ENCODE measurements at regions not wholly inside any gene's neighbourhood (a gene's known extent, or its start where the extent isn't known, plus 50 kb on each side); places are given as distances from the start of the nearest gene placed in this dataset.

DNA sequence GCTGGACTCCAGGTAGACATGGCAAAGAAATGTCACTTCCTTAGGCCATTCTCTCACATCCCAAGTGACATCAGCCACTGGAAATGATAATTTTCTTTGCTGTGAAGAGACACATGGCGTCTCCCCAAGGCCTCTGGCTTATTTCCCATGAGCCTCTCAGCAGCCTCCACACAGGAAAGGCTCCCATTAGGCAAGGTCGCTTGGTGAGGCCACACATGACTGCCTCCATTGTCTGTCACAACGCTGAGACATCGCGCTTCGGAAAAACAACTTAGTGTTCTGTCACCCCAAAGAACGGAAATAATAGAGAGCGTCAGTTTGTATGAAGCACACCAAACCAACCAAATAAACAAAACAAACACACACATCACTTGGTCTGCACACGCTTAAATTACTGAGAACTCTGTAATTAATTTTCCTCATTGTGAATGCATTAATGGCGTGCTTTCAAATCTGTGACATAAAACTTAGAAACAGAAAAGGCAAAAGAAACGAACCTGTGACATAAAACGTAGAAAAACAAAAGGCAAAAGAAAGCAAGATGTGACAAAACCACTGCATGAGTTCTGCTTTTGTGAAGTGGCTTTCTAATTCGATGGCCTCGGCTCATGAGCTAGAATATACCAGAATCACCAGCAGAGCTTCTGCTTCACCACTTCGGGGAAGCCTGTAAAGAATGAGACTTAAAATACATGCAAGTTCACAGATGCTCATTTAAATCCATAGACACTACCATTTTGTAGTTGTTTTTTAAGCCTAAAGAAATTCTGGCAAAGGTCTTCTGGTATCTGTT is 404.2 kb upstream of the SGCG start:
- no peak overlapping the region for H3K4me3 ChIP-seq (ENCODE audit: low read depth, low read length)
- CTCF ChIA-PET, result no interaction called here
- DNase-seq (ENCODE audit: low read depth, low spot score), result no peak
- POLR2A ChIA-PET, result no interaction called here
- TF ChIP-seq, protein P1, sequence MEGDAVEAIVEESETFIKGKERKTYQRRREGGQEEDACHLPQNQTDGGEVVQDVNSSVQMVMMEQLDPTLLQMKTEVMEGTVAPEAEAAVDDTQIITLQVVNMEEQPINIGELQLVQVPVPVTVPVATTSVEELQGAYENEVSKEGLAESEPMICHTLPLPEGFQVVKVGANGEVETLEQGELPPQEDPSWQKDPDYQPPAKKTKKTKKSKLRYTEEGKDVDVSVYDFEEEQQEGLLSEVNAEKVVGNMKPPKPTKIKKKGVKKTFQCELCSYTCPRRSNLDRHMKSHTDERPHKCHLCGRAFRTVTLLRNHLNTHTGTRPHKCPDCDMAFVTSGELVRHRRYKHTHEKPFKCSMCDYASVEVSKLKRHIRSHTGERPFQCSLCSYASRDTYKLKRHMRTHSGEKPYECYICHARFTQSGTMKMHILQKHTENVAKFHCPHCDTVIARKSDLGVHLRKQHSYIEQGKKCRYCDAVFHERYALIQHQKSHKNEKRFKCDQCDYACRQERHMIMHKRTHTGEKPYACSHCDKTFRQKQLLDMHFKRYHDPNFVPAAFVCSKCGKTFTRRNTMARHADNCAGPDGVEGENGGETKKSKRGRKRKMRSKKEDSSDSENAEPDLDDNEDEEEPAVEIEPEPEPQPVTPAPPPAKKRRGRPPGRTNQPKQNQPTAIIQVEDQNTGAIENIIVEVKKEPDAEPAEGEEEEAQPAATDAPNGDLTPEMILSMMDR (IDR thresholded peaks at IDR 0.05; ENCODE audit: insufficient read depth, low read length, missing control alignments), result no peak

DNA sequence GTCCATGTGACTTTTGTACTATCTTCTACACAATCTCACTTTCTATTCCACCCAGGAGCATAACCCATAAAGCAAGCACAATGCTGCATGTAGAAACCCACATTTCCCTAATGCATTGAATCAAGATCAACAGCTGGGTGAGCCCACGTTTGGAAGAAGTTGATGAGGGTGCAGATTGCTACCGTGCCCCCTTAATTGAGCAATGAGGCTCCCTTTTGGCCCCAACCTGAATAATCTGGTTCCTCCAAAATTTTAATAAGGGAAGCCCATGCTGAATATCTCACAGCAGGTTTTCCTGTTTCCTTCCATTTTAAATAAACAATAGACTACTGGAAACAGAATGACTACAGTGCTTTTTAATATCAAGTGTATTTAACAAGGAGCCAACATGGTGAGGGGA is 403.6 kb upstream of the SGCG start:
- DNase-seq (ENCODE audit: low read depth, low spot score), result no peak
- CTCF ChIA-PET, result no interaction called here
- POLR2A ChIA-PET, result no interaction called here
- TF ChIP-seq, protein P1 (IDR thresholded peaks at IDR 0.05; ENCODE audit: insufficient read depth, low read length, missing control alignments), result no peak
- H3K4me3 ChIP-seq (ENCODE audit: low read depth, low read length), result no peak overlapping the region

DNA sequence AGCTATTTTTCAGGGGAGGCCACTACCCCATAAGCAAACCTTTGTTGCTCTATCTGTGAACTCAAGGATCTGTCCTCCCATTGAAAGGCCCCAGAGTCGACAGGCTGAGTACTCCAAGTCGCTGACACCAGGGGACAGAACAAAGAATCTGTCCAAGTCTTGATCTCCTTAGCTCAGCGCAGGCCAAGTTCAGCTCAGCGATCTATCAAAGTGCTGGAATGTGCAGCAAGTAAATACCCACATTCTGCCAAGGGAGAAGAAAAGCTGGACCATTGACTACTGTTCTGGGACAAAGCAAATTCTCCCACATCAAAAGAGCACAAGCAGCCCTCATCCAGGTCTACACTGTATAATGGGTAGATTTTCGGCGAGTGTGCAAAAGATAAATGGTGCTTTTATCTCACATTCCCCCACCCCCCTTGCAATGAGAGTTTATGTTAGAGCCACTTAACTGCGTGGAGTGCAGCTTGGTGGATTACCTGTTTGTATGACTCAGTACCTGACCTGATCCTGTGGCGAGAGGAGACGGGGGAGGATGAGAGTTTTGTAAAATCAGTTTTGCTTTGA is 391.7 kb upstream of the SGCG start:
- no peak for DNase-seq (ENCODE audit: low read depth, low spot score)
- ChIA-PET POLR2A (no interaction called here), CTCF (no interaction called here)

DNA sequence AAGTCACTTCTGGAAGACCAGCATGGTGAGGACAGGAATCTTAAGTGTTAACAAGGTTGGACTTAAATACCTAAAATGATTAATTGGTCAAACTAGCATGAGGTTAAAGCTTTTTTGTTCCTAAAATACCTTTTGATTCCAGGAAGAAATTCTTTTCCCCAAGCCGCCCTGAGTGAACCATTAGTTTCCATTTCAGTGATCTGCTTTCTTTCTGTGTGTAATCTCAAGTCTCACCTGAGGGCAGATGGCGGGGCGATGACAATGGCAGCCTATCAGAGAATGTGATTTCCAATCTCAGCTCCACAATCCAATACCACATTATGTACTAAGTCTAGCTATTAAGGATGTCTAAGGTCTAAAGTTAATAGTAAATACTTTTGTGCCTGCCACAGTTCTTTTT is 390.9 kb upstream of the SGCG start:
- TF ChIP-seq, protein P1 (IDR thresholded peaks at IDR 0.05; ENCODE audit: insufficient read depth, low read length, missing control alignments), result no peak
- H3K4me3 ChIP-seq (ENCODE audit: low read depth, low read length), result no peak overlapping the region
- no peak for DNase-seq (ENCODE audit: low read depth, low spot score)
- ChIA-PET POLR2A (no interaction called here), CTCF (no interaction called here)

More for the DNA sequence above, 391.7 kb upstream of the SGCG start:
- TF ChIP-seq, protein P1 (IDR thresholded peaks at IDR 0.05; ENCODE audit: insufficient read depth, low read length, missing control alignments), result no peak
- no peak overlapping the region for H3K4me3 ChIP-seq (ENCODE audit: low read depth, low read length)

DNA sequence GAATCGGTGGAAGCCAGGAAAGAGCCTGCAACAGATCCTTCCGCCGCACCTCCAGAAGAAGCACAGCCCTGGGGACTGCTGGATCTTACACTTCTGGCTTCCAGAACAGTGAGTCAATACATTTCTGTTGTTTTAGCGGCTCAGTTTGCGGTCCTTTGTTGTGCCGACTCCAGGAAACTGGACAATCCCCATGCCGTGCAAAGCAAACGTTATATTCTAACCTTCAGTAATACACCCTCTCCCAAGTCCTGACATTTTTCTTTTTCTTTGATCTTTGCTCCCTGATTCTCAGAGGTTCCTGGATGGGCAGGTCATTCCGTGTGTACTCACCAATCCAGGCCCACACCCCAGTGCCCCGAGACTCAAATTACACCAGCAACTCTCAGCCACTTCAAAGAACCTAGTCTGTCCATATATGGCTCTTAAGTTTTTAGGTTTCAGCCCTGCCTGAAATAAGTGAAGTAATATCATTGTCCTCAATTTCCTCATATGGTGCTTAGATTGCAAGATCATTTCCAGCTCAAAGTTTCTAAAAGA is 387.1 kb upstream of the SGCG start:
- no peak overlapping the region for H3K4me3 ChIP-seq (ENCODE audit: low read depth, low read length)
- TF ChIP-seq, protein P1 (IDR thresholded peaks at IDR 0.05; ENCODE audit: insufficient read depth, low read length, missing control alignments), result no peak
- ChIA-PET CTCF (no interaction called here), POLR2A (no interaction called here)
- no peak for DNase-seq (ENCODE audit: low read depth, low spot score)

DNA sequence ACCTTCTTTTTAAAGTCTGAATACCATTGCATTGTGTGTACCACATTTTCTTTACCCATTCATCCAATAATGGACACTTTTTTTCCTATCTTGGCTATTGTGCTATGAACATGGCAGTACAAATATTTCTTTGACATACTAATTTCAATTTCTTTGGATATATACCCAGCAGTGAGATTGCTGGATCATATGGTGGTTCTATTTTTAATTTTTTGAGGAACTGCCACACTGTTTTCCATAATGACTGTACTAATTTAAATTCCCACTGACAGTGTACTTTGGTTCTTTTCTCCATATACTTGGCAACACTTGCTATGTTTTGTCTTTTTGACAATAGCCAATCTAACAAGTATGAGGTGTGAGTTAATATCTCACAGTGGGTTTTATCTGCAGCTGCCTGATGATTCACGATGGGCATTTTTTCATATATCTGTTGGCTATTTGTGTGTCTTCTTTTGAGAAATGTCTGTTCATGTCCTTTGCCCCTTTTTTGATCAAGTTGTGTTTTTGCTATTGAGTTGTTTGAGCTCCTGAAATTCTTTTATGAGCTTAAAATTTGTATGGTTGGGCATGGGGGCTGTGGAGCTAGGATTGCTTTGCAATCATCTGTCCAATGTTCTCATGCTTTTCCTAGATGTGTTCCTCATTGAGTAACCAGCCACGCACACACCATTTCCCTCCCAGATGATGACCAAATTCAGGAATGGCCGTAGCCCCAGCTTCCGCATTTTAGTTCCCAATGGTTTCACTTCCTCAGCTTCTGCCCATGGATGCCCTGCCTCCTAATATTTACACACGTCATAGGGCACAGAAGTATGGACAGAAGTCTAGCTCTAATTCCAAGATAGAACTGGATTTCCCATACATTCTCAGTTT is 380.0 kb upstream of the SGCG start:
- ChIA-PET CTCF (no interaction called here), POLR2A (no interaction called here)
- TF ChIP-seq, protein P1 (IDR thresholded peaks at IDR 0.05; ENCODE audit: insufficient read depth, low read length, missing control alignments), result no peak
- H3K4me3 ChIP-seq (ENCODE audit: low read depth, low read length), result no peak overlapping the region
- no peak for DNase-seq (ENCODE audit: low read depth, low spot score)
